Brain microvascular endothelial cell (primary cell): ENCODE measurements at regions not wholly inside any gene's neighbourhood (a gene's known extent, or its start where the extent isn't known, plus 50 kb on each side); places are given as distances from the start of the nearest gene placed in this dataset.
A peak's percentile ranks its signal among the peaks of the same experiment; 100 is the strongest.

Source experiments
- DNase-seq: peaks from one replicate; pipeline ENCODE4 v3.0.0-alpha.2; 2020
- H3K27ac ChIP-seq: fragments of 250-450 bp; sonication (Bioruptor Pico); 2 replicates; pipeline ENCODE4 v1.5.1; 2020; ENCODE audit warnings: mild to moderate bottlenecking, moderate library complexity
- H3K27me3 ChIP-seq: fragments of 250-450 bp; sonication (Bioruptor Pico); replicated peaks from 2 replicates; pipeline ENCODE4 v1.5.1; 2020; ENCODE audit warnings: mild to moderate bottlenecking
- H3K36me3 ChIP-seq: fragments of 250-450 bp; sonication (Bioruptor Pico); replicated peaks from 2 replicates; pipeline ENCODE4 v1.5.1; 2020; ENCODE audit warnings: mild to moderate bottlenecking
- H3K4me3 ChIP-seq: 2 replicates; pipeline ENCODE4 v1.5.1; 2011; ENCODE audit warnings: low read depth, mild to moderate bottlenecking, control low read depth, low read length, moderate library complexity
- in situ Hi-C: cut with HindIII; loops from 2 replicates; pipeline ENCODE4 v1.10.0; 2017; ENCODE audit warnings: low sequenced_read_pairs, low pct_ligation_motif_present
- TF ChIP-seq, protein P1 (sequence below): IDR thresholded peaks from 2 replicates; pipeline ENCODE4 v1.5.1; 2011; ENCODE audit warnings: low read depth, mild to moderate bottlenecking, moderate library complexity, low read length, control low read depth, inconsistent platforms; ENCODE audit errors: missing control alignments

GRCh38 chr12:98220636-98221035 is 294.8 kb upstream of the TMPO start:
- Histone ChIP-seq H3K27me3 (no peaks in the 10 kb centered on the region), H3K36me3 (no peaks in the 10 kb centered on the region), H3K4me3 (no peak overlapping the region), H3K27ac (no peak overlapping the region)
- TF ChIP-seq, protein P1, sequence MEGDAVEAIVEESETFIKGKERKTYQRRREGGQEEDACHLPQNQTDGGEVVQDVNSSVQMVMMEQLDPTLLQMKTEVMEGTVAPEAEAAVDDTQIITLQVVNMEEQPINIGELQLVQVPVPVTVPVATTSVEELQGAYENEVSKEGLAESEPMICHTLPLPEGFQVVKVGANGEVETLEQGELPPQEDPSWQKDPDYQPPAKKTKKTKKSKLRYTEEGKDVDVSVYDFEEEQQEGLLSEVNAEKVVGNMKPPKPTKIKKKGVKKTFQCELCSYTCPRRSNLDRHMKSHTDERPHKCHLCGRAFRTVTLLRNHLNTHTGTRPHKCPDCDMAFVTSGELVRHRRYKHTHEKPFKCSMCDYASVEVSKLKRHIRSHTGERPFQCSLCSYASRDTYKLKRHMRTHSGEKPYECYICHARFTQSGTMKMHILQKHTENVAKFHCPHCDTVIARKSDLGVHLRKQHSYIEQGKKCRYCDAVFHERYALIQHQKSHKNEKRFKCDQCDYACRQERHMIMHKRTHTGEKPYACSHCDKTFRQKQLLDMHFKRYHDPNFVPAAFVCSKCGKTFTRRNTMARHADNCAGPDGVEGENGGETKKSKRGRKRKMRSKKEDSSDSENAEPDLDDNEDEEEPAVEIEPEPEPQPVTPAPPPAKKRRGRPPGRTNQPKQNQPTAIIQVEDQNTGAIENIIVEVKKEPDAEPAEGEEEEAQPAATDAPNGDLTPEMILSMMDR: no peak
- no peak for DNase-seq
- in situ Hi-C loops: no loop called here

- in situ Hi-C loops: no loop called here
- DNase-seq: no peak
These were observed 294.1 kb upstream of the TMPO start for GRCh38 chr12:98221243-98221808.

GRCh38 chr12:98222135-98222534 is 293.3 kb upstream of the TMPO start:
- Histone ChIP-seq H3K36me3 (no peaks in the 10 kb centered on the region), H3K27me3 (no peaks in the 10 kb centered on the region), H3K27ac (no peak overlapping the region), H3K4me3 (no peak overlapping the region)
- in situ Hi-C loops: no loop called here
- TF ChIP-seq, protein P1: no peak
- no peak for DNase-seq

More at GRCh38 chr12:98221243-98221808, 294.1 kb upstream of the TMPO start:
- no peaks in the 10 kb centered on the region for H3K27me3 ChIP-seq
- TF ChIP-seq, protein P1: no peak
- no peak overlapping the region for H3K4me3 ChIP-seq
- no peaks in the 10 kb centered on the region for H3K36me3 ChIP-seq
- H3K27ac ChIP-seq: no peak overlapping the region

GRCh38 chr12:98224584-98225221 is 290.7 kb upstream of the TMPO start:
- no peaks in the 10 kb centered on the region for H3K27me3 ChIP-seq
- H3K36me3 ChIP-seq: no peaks in the 10 kb centered on the region
- TF ChIP-seq, protein P1: no peak
- no peak for DNase-seq
- in situ Hi-C loops: no loop called here
- H3K27ac ChIP-seq: no peak overlapping the region
- H3K4me3 ChIP-seq: no peak overlapping the region

GRCh38 chr12:98227162-98227561 is 288.2 kb upstream of the TMPO start:
- in situ Hi-C loops: no loop called here

More at GRCh38 chr12:98227162-98227561, 288.2 kb upstream of the TMPO start:
- TF ChIP-seq, protein P1: peak; percentile 36
- DNase-seq: no peak
- Histone ChIP-seq H3K27ac (no peak overlapping the region), H3K36me3 (no peaks in the 10 kb centered on the region), H3K27me3 (no peaks in the 10 kb centered on the region), H3K4me3 (no peak overlapping the region)
